Nucleus accumbens (tissue), 56 donors: ENCODE measurements at regions not wholly inside any gene's neighbourhood (a gene's known extent, or its start where the extent isn't known, plus 50 kb on each side); places are given as distances from the start of the nearest gene placed in this dataset.
"Not testable (repeated sequence)": the region's sequence is repeated elsewhere in the genome, so short reads cannot be mapped to it uniquely, and the experiment has no call there.

Source experiments
- DNase-seq, 56 donors: peaks; one replicate each; lab custom pipeline; 2025; lab: John Stamatoyannopoulos, UW

- no peak for DNase-seq
Observed at GRCh38 chr9:16052757-16053530, 500.1 kb downstream of the CCDC171 start.

GRCh38 chr9:16057541-16057940, 504.7 kb downstream of the CCDC171 start:
- no peak for DNase-seq

GRCh38 chr9:16058131-16058549, 505.3 kb downstream of the CCDC171 start:
- DNase-seq, result no peak

- DNase-seq, result no peak
Observed at GRCh38 chr9:16060436-16061129, 507.7 kb downstream of the CCDC171 start.

GRCh38 chr9:16062542-16063240, 509.8 kb downstream of the CCDC171 start:
- no peak for DNase-seq

- DNase-seq, result no peak
Observed at GRCh38 chr9:16063241-16063591, 510.4 kb downstream of the CCDC171 start.

- DNase-seq, result no peak
Observed at GRCh38 chr9:16064771-16065170, 511.9 kb downstream of the CCDC171 start.

GRCh38 chr9:16066201-16066600, 513.4 kb downstream of the CCDC171 start:
- not testable (repeated sequence) for DNase-seq

GRCh38 chr9:16068476-16068875, 515.6 kb downstream of the CCDC171 start:
- no peak for DNase-seq

- DNase-seq, result no peak
Observed at GRCh38 chr9:16069249-16069648, 516.4 kb downstream of the CCDC171 start.

GRCh38 chr9:16069671-16070454, 517.0 kb downstream of the CCDC171 start:
- DNase-seq, result no peak

GRCh38 chr9:16070455-16071145, 517.8 kb downstream of the CCDC171 start:
- no peak for DNase-seq

- no peak for DNase-seq
Observed at GRCh38 chr9:16071400-16071799, 518.6 kb downstream of the CCDC171 start.

- no peak for DNase-seq
Observed at GRCh38 chr9:16074963-16075362, 522.1 kb downstream of the CCDC171 start.

GRCh38 chr9:16075696-16076095, 522.9 kb downstream of the CCDC171 start:
- no peak for DNase-seq

- no peak for DNase-seq
Observed at GRCh38 chr9:16076511-16076910, 523.7 kb downstream of the CCDC171 start.

GRCh38 chr9:16082796-16083195, 530.0 kb downstream of the CCDC171 start:
- no peak for DNase-seq

GRCh38 chr9:16085167-16085726, 532.4 kb downstream of the CCDC171 start:
- DNase-seq, result no peak

- no peak for DNase-seq
Observed at GRCh38 chr9:16090907-16091629, 538.2 kb downstream of the CCDC171 start.
